ENCODE measurements at regions not wholly inside any gene's neighbourhood (a gene's known extent, or its start where the extent isn't known, plus 50 kb on each side); places are given as distances from the start of the nearest gene placed in this dataset.
"Not testable (repeated sequence)": the region's sequence is repeated elsewhere in the genome, so short reads cannot be mapped to it uniquely, and the experiment has no call there.

DNA sequence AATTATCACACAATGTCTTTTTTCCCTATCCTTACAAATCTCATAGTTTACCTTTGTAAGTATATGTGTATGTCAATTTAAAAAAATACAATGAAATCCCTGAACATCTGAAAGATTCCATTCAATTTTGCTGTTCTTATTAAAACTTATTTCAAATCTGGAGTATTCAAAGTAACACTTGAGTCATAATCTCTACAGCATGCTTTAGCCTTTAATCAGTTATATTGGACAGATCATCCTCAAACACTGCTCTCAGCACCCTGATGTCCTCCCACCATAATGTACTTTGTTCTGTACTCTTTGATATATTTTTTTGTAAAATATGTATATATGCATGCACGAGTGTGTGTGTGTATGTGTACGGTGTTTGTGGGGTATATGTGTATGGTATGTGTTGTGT is 83.0 kb upstream of the RPS6KA2 start:
- no peaks in the 10 kb centered on the region for H3K36me3 ChIP-seq (ENCODE audit: control insufficient read depth, insufficient read depth, low read length)
- no peak overlapping the region for H3K27ac ChIP-seq (ENCODE audit: low read depth, low read length)
- H3K27me3 ChIP-seq (ENCODE audit: control insufficient read depth, insufficient read depth, low read length): peaks cover 5% of the 10 kb centered on the region; the same call in 1 of the 2 replicates
- peaks cover 6% of the 10 kb centered on the region; the same call in 1 of the 2 replicates for H3K4me1 ChIP-seq (ENCODE audit: control insufficient read depth, insufficient read depth, low read length)
- no peaks in the 10 kb centered on the region for H3K9me3 ChIP-seq (ENCODE audit: control insufficient read depth, insufficient read depth, low read depth, low read length)
- H3K9ac ChIP-seq (ENCODE audit: low read length): no peak overlapping the region
- H3K4me3 ChIP-seq (ENCODE audit: low read depth, low read length): no peak overlapping the region

DNA sequence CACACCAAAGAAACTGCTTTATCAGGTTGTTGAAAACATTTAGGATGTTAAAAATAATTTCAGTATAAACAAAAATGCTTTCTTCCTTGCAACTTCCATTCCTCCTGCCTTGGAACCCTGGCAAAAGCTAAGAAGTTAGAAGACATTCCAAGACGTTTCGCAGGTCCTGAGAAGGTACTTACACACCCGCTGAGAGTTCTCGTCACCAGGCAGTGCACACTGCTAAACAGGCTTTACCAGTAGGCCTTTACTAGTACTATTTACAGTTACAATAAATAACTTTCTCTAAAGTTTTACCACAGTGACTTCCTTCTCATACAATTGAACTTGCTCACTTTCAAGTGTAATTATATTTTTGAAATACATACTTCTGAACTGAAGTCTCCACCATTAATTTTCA is 81.4 kb upstream of the RPS6KA2 start:
- H3K9ac ChIP-seq (ENCODE audit: low read length): no peak overlapping the region
- H3K9me3 ChIP-seq (ENCODE audit: control insufficient read depth, insufficient read depth, low read depth, low read length): no peaks in the 10 kb centered on the region
- peaks cover 7% of the 10 kb centered on the region; the same call in 1 of the 2 replicates for H3K4me1 ChIP-seq (ENCODE audit: control insufficient read depth, insufficient read depth, low read length)
- peaks cover 5% of the 10 kb centered on the region; the same call in 1 of the 2 replicates for H3K27me3 ChIP-seq (ENCODE audit: control insufficient read depth, insufficient read depth, low read length)
- H3K27ac ChIP-seq (ENCODE audit: low read depth, low read length): no peak overlapping the region
- H3K36me3 ChIP-seq (ENCODE audit: control insufficient read depth, insufficient read depth, low read length): no peaks in the 10 kb centered on the region
- H3K4me3 ChIP-seq (ENCODE audit: low read depth, low read length): no peak overlapping the region

DNA sequence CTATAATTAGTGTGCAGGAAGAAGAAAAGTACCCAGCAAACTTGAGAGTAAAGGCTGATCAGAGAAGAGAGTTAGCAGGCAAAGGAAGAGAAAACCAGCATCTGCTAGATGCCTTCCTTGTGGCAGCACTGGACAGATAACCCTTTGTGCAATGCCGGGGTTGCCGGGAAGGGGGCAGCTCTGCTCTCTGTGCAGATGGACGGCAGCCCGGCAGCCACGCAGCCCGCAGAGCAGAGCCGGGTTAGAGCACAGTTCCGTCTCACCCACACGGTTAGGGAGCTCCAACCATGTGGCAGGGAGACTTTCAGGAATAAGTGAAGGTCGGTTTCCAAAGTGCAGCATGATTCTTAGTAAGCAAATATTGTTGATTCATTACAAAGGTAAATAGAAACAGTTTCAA is 80.0 kb upstream of the RPS6KA2 start:
- Histone ChIP-seq H3K4me1 (ENCODE audit: control insufficient read depth, insufficient read depth, low read length) (peaks cover 10% of the 10 kb centered on the region; the same call in 1 of the 2 replicates), H3K27me3 (ENCODE audit: control insufficient read depth, insufficient read depth, low read length) (peaks cover 5% of the 10 kb centered on the region; the same call in 1 of the 2 replicates), H3K36me3 (ENCODE audit: control insufficient read depth, insufficient read depth, low read length) (no peaks in the 10 kb centered on the region), H3K27ac (ENCODE audit: low read depth, low read length) (no peak overlapping the region), H3K9me3 (ENCODE audit: control insufficient read depth, insufficient read depth, low read depth, low read length) (no peaks in the 10 kb centered on the region), H3K4me3 (ENCODE audit: low read depth, low read length) (no peak overlapping the region), H3K9ac (ENCODE audit: low read length) (no peak overlapping the region)

DNA sequence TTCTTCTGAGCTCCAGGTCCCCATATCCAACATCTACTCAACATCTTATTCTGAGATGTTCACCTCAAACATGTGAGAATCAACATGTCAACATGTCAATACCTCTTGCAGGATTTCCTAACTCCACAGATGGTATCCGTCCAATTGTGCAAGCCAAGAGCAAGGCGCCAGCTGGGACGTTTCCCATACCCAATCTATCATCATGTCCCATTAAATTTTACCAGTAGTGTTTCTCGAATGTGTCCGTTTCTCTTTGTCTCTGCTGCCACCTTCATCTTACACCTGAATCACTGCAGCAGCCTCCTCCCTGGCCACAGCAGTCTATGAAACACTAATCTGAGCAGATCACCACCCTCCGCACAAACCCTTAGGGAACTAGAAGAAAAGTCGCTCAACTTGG is 78.0 kb upstream of the RPS6KA2 start:
- no peak overlapping the region for H3K27ac ChIP-seq (ENCODE audit: low read depth, low read length)
- H3K36me3 ChIP-seq (ENCODE audit: control insufficient read depth, insufficient read depth, low read length): no peaks in the 10 kb centered on the region
- peaks cover 5% of the 10 kb centered on the region; the same call in 1 of the 2 replicates for H3K27me3 ChIP-seq (ENCODE audit: control insufficient read depth, insufficient read depth, low read length)
- peaks cover 10% of the 10 kb centered on the region; the same call in 1 of the 2 replicates for H3K4me1 ChIP-seq (ENCODE audit: control insufficient read depth, insufficient read depth, low read length)
- no peak overlapping the region for H3K4me3 ChIP-seq (ENCODE audit: low read depth, low read length)
- no peaks in the 10 kb centered on the region for H3K9me3 ChIP-seq (ENCODE audit: control insufficient read depth, insufficient read depth, low read depth, low read length)
- H3K9ac ChIP-seq (ENCODE audit: low read length): no peak overlapping the region

DNA sequence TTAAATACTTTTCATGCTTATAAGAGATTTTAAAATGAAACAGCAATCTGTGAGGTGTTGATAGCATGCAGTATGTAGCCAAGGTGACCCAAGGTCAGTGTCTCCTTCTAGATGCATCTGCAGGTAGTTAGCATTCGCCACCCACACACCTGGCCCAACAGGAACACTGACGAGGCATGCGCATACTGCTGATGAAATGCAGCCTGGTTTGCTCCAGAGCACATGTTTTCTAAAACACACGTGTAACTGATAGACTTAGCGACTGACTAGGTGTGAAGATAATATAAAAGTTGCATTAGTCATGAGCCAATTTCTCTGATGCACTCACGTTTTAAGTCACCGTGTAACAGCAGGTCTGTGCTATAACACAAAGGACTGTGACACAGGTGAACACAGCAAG is 77.1 kb upstream of the RPS6KA2 start:
- peaks cover 5% of the 10 kb centered on the region; the same call in 1 of the 2 replicates for H3K27me3 ChIP-seq (ENCODE audit: control insufficient read depth, insufficient read depth, low read length)
- H3K4me3 ChIP-seq (ENCODE audit: low read depth, low read length): no peak overlapping the region
- no peak overlapping the region for H3K27ac ChIP-seq (ENCODE audit: low read depth, low read length)
- no peaks in the 10 kb centered on the region for H3K9me3 ChIP-seq (ENCODE audit: control insufficient read depth, insufficient read depth, low read depth, low read length)
- no peaks in the 10 kb centered on the region for H3K36me3 ChIP-seq (ENCODE audit: control insufficient read depth, insufficient read depth, low read length)
- no peak overlapping the region for H3K9ac ChIP-seq (ENCODE audit: low read length)
- peaks cover 10% of the 10 kb centered on the region; the same call in 1 of the 2 replicates for H3K4me1 ChIP-seq (ENCODE audit: control insufficient read depth, insufficient read depth, low read length)

DNA sequence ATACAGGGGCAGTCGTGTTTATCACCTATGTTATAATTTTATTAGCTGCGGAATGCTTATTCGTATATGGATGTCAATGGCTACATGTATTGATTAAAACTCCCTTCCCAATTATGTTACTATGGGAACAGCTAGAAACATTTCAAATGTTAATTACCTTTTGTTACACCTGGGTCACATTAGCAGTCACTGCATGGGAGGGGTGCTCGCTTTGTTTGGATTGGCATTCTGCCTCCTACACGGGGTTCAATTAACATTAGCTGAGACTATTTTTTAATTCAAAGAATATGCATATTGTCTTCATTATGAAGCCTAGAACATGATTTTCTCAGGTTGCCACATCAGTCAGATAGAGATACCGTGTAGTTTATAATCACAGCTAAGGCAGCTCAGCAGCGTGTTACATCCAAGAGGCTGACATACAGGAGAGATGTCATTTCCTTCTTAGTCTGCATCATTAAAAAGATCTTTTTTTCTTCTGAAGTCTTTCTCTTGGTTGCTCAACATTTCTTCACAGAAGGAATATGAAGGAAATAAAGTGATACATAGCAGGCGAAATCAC is 76.2 kb upstream of the RPS6KA2 start:
- H3K27me3 ChIP-seq (ENCODE audit: control insufficient read depth, insufficient read depth, low read length): peaks cover 5% of the 10 kb centered on the region; the same call in 1 of the 2 replicates
- no peak overlapping the region for H3K4me3 ChIP-seq (ENCODE audit: low read depth, low read length)
- no peaks in the 10 kb centered on the region for H3K36me3 ChIP-seq (ENCODE audit: control insufficient read depth, insufficient read depth, low read length)
- H3K4me1 ChIP-seq (ENCODE audit: control insufficient read depth, insufficient read depth, low read length): peaks cover 10% of the 10 kb centered on the region; the same call in 1 of the 2 replicates
- H3K27ac ChIP-seq (ENCODE audit: low read depth, low read length): no peak overlapping the region
- H3K9me3 ChIP-seq (ENCODE audit: control insufficient read depth, insufficient read depth, low read depth, low read length): no peaks in the 10 kb centered on the region
- H3K9ac ChIP-seq (ENCODE audit: low read length): no peak overlapping the region

DNA sequence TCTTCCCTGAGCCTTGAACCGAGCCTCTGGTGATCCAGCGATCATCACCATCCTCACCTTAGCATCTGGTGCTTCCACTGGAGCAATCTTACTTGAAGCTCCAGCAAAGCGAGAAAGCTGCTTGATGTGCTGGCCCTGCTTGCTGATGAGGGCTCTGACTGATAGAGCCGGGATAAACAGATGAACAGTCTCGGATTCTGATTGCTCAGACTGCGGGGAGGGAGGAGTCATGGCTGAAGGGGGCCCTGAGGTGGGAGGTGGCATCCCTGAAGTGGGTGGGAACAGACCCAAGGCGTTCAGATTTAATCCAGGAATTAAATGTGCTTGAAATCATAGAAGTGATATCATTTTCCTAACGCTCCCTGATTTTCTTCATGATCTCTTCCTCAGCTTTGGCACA is 74.4 kb upstream of the RPS6KA2 start:
- H3K4me3 ChIP-seq (ENCODE audit: low read depth, low read length): not testable (repeated sequence)

DNA sequence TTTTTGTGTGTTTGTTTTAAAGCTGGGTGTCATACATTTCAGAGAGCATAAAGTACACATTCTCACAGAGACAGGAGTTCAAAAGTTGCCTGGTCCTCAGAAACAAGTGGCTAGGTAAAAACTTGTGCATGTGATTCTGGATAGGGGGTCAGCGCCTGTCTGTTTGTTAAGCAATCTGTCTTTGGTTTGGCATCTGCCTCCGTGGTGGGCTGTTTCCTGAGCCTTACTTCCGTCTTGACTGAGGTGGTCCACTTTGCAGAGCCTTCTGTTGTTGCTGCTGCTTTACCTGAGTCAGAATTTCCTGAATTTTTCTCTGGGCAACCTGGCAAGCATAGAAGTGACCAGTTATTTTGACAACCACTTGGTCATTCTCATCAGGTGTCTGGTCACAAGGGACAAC is 73.8 kb upstream of the RPS6KA2 start:
- not testable (repeated sequence) for H3K9ac ChIP-seq (ENCODE audit: low read length); H3K27ac ChIP-seq (ENCODE audit: low read depth, low read length); H3K36me3 ChIP-seq (ENCODE audit: control insufficient read depth, insufficient read depth, low read length); H3K9me3 ChIP-seq (ENCODE audit: control insufficient read depth, insufficient read depth, low read depth, low read length); H3K4me3 ChIP-seq (ENCODE audit: low read depth, low read length); H3K27me3 ChIP-seq (ENCODE audit: control insufficient read depth, insufficient read depth, low read length)
- peaks cover 10% of the 10 kb centered on the region; the same call in 1 of the 2 replicates for H3K4me1 ChIP-seq (ENCODE audit: control insufficient read depth, insufficient read depth, low read length)

More for the DNA sequence above, 74.4 kb upstream of the RPS6KA2 start:
- not testable (repeated sequence) for H3K9ac ChIP-seq (ENCODE audit: low read length); H3K27me3 ChIP-seq (ENCODE audit: control insufficient read depth, insufficient read depth, low read length); H3K36me3 ChIP-seq (ENCODE audit: control insufficient read depth, insufficient read depth, low read length); H3K27ac ChIP-seq (ENCODE audit: low read depth, low read length); H3K9me3 ChIP-seq (ENCODE audit: control insufficient read depth, insufficient read depth, low read depth, low read length)
- peaks cover 10% of the 10 kb centered on the region; the same call in 1 of the 2 replicates for H3K4me1 ChIP-seq (ENCODE audit: control insufficient read depth, insufficient read depth, low read length)

DNA sequence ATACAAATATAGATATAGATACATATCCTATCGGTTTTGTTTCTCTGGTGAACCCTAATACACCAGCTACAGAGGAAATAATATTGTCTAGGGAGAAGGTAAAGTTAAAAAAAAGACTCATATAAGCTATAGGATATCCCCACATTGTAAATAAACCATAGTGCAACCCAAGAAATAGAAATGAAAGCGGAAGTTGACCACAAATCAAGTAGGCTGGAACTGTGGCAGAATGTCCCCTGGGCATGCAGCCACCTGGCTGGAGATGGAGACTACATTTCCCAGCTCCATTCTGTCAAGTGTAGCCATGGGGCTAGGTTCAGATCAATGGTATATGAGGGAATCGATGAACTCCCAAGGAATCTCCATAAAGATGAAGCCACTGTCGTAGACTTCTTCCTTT is 70.1 kb upstream of the RPS6KA2 start:
- Histone ChIP-seq H3K4me3 (ENCODE audit: low read depth, low read length) (no peak overlapping the region), H3K9me3 (ENCODE audit: control insufficient read depth, insufficient read depth, low read depth, low read length) (no peaks in the 10 kb centered on the region), H3K27me3 (ENCODE audit: control insufficient read depth, insufficient read depth, low read length) (no peaks in the 10 kb centered on the region), H3K4me1 (ENCODE audit: control insufficient read depth, insufficient read depth, low read length) (no peaks in the 10 kb centered on the region), H3K27ac (ENCODE audit: low read depth, low read length) (no peak overlapping the region), H3K36me3 (ENCODE audit: control insufficient read depth, insufficient read depth, low read length) (no peaks in the 10 kb centered on the region), H3K9ac (ENCODE audit: low read length) (no peak overlapping the region)

DNA sequence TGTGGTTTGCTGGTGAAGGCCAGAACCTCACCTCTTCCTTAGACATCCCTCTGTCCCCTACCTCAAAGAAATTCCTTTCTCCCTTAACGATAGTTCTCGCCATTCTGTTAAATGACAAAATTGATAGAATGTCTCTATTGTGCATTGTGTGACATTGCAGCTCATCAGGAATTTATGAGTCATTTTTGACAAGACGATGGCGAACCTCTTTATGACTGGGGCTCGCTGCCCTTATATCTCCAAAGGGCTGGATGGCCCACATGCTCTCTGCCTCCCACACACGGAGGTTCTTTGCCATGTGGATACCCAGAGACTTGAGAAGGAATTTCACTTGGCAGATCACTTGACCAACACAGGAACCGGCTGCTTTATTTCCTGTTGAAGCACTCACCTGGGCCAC is 66.8 kb upstream of the RPS6KA2 start:
- H3K36me3 ChIP-seq (ENCODE audit: control insufficient read depth, insufficient read depth, low read length): no peaks in the 10 kb centered on the region
- H3K9me3 ChIP-seq (ENCODE audit: control insufficient read depth, insufficient read depth, low read depth, low read length): no peaks in the 10 kb centered on the region
- no peak overlapping the region for H3K4me3 ChIP-seq (ENCODE audit: low read depth, low read length)
- H3K27ac ChIP-seq (ENCODE audit: low read depth, low read length): no peak overlapping the region
- peaks cover 12% of the 10 kb centered on the region; the same call in 1 of the 2 replicates for H3K4me1 ChIP-seq (ENCODE audit: control insufficient read depth, insufficient read depth, low read length)
- no peaks in the 10 kb centered on the region for H3K27me3 ChIP-seq (ENCODE audit: control insufficient read depth, insufficient read depth, low read length)
- H3K9ac ChIP-seq (ENCODE audit: low read length): no peak overlapping the region

DNA sequence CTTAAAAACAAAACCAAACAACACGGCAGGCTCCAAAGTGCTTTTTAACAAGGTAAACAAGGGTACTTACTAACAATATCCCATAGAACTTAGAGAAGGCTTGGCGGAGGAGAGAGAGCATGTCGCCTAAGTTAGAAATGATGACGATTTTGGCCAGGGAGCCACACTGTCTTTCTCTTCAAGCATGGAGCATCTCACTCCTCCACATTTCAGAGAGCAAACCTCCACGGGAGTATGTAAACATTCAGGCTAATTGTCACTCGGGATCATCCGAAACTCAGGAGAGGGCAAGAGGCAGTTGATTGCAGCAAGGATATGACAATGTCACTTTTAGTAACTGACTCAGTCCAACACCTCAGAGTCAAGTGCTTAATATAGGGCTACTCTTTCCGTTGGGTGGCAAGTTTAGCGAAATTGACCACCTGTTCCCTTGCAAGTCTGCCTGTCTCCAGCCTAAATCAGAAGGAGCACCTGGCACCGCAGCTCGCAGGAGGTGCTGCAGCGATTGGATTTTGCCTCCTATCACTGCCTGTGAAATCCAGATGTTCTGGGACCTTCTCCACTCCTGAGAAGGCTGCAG is 65.8 kb upstream of the RPS6KA2 start:
- peaks cover 17% of the 10 kb centered on the region; the same call in 1 of the 2 replicates for H3K4me1 ChIP-seq (ENCODE audit: control insufficient read depth, insufficient read depth, low read length)
- H3K27ac ChIP-seq (ENCODE audit: low read depth, low read length): no peak overlapping the region
- H3K4me3 ChIP-seq (ENCODE audit: low read depth, low read length): no peak overlapping the region
- no peaks in the 10 kb centered on the region for H3K36me3 ChIP-seq (ENCODE audit: control insufficient read depth, insufficient read depth, low read length)
- no peaks in the 10 kb centered on the region for H3K27me3 ChIP-seq (ENCODE audit: control insufficient read depth, insufficient read depth, low read length)
- no peak overlapping the region for H3K9ac ChIP-seq (ENCODE audit: low read length)
- H3K9me3 ChIP-seq (ENCODE audit: control insufficient read depth, insufficient read depth, low read depth, low read length): no peaks in the 10 kb centered on the region
